ENCODE measurements at regions not wholly inside any gene's neighbourhood (a gene's known extent, or its start where the extent isn't known, plus 50 kb on each side); places are given as distances from the start of the nearest gene placed in this dataset.

DNA sequence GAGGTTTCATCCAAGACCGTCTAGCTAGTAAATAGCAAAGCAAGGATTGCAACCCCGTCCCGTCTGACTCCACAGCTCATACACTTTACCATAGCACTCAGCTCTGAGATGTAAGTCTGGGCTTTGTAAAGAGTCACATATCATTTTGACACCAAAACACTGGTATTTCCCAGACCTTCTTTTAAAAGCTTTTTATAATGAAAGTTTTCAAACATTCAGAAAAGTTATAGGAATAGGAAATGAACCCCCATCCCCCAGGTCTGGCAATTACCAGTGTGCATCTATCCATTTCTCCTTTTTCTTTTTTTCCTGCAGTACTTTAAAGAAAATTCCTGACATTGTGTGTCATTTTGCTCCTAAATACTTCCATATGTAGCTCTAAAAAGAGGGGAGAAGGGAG, 183.6 kb upstream of the CCND2 start:
- H3F3A ChIP-seq (replicated peaks; ENCODE audit: insufficient read depth): no peaks in the 10 kb centered on the region
- no peak for DNase-seq
- no peak overlapping the region for H2AFZ ChIP-seq (ENCODE audit: low read depth)
- H3K4me2 ChIP-seq: no peak overlapping the region
- H3K9ac ChIP-seq: no peak overlapping the region
- WGBS (ENCODE audit: low lambda C conversion rate): 0% methylated on average over 3 of the region's 3 CpGs
- ChIA-PET CTCF (interaction anchor here (1.6 kb wide), 1 partner anchor 52 kb away, joined by 5 read pairs; no protein-coding TSS in a partner anchor), POLR2A (no interaction called here)
- no peak overlapping the region for H3K27ac ChIP-seq (ENCODE audit: low read depth in 2 of 2, low read length in 1 of 2)
- H3K36me3 ChIP-seq (replicated peaks in 1 of 2; ENCODE audit: control insufficient read depth in 1 of 2, insufficient read depth in 2 of 2, low read length in 1 of 2): no peaks in the 10 kb centered on the region
- no peaks in the 10 kb centered on the region for H3K4me1 ChIP-seq (ENCODE audit: control insufficient read depth in 1 of 2, insufficient read depth in 2 of 2, low read depth in 1 of 2, low read length in 1 of 2)
- peaks cover 29% of the 10 kb centered on the region for H3K27me3 ChIP-seq (ENCODE audit: insufficient read depth)
- TF ChIP-seq GABPA (IDR thresholded peaks at IDR 0.05; ENCODE audit: low read depth) (no peak), CHD2 (IDR thresholded peaks at IDR 0.05; ENCODE audit: low read length, partially characterized antibody) (no peak), YY1 (IDR thresholded peaks at IDR 0.05; ENCODE audit: low read depth) (no peak), ELF1 (IDR thresholded peaks at IDR 0.05) (no peak), EP300 (IDR thresholded peaks at IDR 0.05; ENCODE audit: borderline replicate concordance in 1 of 2, low read depth in 1 of 2, low read length in 1 of 2) (no peak), NRF1 (IDR thresholded peaks at IDR 0.05; ENCODE audit: low read depth, low read length) (no peak), TEAD4 (IDR thresholded peaks at IDR 0.05; ENCODE audit: borderline replicate concordance, insufficient read depth) (no peak), POLR2AphosphoS5 (IDR thresholded peaks at IDR 0.05; ENCODE audit: low read depth, low read length) (no peak), SMC3 (IDR thresholded peaks at IDR 0.05; ENCODE audit: low read depth, low read length) (no peak), RCOR1 (IDR thresholded peaks at IDR 0.05; ENCODE audit: low read length) (no peak), NFIC (IDR thresholded peaks at IDR 0.05; ENCODE audit: borderline replicate concordance) (no peak)
- H3K9me2 ChIP-seq: no peaks in the 10 kb centered on the region
- no peak overlapping the region for H3K4me3 ChIP-seq (ENCODE audit: low read depth in 2 of 2, low read length in 1 of 2)
- H3K9me3 ChIP-seq: no peaks in the 10 kb centered on the region
- H4K20me1 ChIP-seq (ENCODE audit: insufficient read depth): no peaks in the 10 kb centered on the region
- H3K79me2 ChIP-seq (ENCODE audit: insufficient read depth): no peaks in the 10 kb centered on the region

DNA sequence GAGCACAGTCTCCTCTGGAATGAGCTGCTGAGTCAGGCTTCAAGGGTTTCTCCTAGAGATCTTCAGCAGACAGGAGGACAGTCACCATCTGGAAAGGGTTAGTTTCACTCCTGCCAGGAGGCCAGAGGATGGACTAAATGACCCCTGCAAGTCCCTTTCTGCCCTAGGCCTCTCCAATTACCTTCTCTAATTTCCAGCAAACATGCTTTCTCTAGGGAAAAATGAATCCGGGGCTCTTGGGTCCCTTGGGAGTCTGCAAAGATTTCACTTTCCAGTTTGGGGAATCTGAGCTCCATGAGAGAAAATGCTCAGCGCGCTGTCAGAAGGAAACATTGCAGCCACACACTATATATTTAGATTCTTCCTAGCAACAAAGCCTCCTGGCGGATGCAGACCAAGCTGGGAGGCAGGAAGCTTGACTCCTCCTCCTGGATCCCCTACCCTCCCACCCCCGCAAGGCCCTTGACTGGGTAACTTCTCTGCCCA, 184.4 kb upstream of the CCND2 start:
- CTCF ChIA-PET: interaction anchor here (1.6 kb wide), 1 partner anchor 51 kb away, joined by 5 read pairs; no protein-coding TSS in a partner anchor
- Histone ChIP-seq H3K27ac (ENCODE audit: low read depth in 2 of 2, low read length in 1 of 2) (no peak overlapping the region), H3K4me3 (ENCODE audit: low read depth in 2 of 2, low read length in 1 of 2) (no peak overlapping the region), H3K4me2 (no peak overlapping the region), H3K9me3 (no peaks in the 10 kb centered on the region), H3K36me3 (replicated peaks in 1 of 2; ENCODE audit: control insufficient read depth in 1 of 2, insufficient read depth in 2 of 2, low read length in 1 of 2) (no peaks in the 10 kb centered on the region), H3K9me2 (no peaks in the 10 kb centered on the region), H4K20me1 (ENCODE audit: insufficient read depth) (no peaks in the 10 kb centered on the region), H3K4me1 (ENCODE audit: control insufficient read depth in 1 of 2, insufficient read depth in 2 of 2, low read depth in 1 of 2, low read length in 1 of 2) (no peaks in the 10 kb centered on the region), H3K27me3 (ENCODE audit: insufficient read depth) (peaks cover 29% of the 10 kb centered on the region), H3F3A (replicated peaks; ENCODE audit: insufficient read depth) (no peaks in the 10 kb centered on the region), H3K79me2 (ENCODE audit: insufficient read depth) (no peaks in the 10 kb centered on the region), H2AFZ (ENCODE audit: low read depth) (no peak overlapping the region), H3K9ac (no peak overlapping the region)
- DNase-seq: no peak
- 17% methylated on average over 5 of the region's 5 CpGs for WGBS (ENCODE audit: low lambda C conversion rate)
- POLR2A ChIA-PET: no interaction called here
- TF ChIP-seq NRF1 (IDR thresholded peaks at IDR 0.05; ENCODE audit: low read depth, low read length) (no peak), FOXM1 (IDR thresholded peaks at IDR 0.05; ENCODE audit: low read depth) (no peak), RFX5 (IDR thresholded peaks at IDR 0.05; ENCODE audit: low read length) (no peak), EZH2phosphoT487 (IDR thresholded peaks at IDR 0.05; ENCODE audit: borderline replicate concordance, low read depth) (no peak), JUND (IDR thresholded peaks at IDR 0.05) (no peak), MXI1 (IDR thresholded peaks at IDR 0.05; ENCODE audit: low read depth, low read length) (no peak), TAF1 (IDR thresholded peaks at IDR 0.05; ENCODE audit: borderline replicate concordance, low read depth, low read length) (no peak), SMC3 (IDR thresholded peaks at IDR 0.05; ENCODE audit: low read depth, low read length) (no peak)
- TF ChIP-seq, protein P1, sequence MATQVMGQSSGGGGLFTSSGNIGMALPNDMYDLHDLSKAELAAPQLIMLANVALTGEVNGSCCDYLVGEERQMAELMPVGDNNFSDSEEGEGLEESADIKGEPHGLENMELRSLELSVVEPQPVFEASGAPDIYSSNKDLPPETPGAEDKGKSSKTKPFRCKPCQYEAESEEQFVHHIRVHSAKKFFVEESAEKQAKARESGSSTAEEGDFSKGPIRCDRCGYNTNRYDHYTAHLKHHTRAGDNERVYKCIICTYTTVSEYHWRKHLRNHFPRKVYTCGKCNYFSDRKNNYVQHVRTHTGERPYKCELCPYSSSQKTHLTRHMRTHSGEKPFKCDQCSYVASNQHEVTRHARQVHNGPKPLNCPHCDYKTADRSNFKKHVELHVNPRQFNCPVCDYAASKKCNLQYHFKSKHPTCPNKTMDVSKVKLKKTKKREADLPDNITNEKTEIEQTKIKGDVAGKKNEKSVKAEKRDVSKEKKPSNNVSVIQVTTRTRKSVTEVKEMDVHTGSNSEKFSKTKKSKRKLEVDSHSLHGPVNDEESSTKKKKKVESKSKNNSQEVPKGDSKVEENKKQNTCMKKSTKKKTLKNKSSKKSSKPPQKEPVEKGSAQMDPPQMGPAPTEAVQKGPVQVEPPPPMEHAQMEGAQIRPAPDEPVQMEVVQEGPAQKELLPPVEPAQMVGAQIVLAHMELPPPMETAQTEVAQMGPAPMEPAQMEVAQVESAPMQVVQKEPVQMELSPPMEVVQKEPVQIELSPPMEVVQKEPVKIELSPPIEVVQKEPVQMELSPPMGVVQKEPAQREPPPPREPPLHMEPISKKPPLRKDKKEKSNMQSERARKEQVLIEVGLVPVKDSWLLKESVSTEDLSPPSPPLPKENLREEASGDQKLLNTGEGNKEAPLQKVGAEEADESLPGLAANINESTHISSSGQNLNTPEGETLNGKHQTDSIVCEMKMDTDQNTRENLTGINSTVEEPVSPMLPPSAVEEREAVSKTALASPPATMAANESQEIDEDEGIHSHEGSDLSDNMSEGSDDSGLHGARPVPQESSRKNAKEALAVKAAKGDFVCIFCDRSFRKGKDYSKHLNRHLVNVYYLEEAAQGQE (IDR thresholded peaks at IDR 0.05; ENCODE audit: low read depth, low read length): no peak
- TF ChIP-seq, protein P2, sequence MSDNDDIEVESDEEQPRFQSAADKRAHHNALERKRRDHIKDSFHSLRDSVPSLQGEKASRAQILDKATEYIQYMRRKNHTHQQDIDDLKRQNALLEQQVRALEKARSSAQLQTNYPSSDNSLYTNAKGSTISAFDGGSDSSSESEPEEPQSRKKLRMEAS (IDR thresholded peaks at IDR 0.05; ENCODE audit: low read depth): no peak
- TF ChIP-seq, protein P3, sequence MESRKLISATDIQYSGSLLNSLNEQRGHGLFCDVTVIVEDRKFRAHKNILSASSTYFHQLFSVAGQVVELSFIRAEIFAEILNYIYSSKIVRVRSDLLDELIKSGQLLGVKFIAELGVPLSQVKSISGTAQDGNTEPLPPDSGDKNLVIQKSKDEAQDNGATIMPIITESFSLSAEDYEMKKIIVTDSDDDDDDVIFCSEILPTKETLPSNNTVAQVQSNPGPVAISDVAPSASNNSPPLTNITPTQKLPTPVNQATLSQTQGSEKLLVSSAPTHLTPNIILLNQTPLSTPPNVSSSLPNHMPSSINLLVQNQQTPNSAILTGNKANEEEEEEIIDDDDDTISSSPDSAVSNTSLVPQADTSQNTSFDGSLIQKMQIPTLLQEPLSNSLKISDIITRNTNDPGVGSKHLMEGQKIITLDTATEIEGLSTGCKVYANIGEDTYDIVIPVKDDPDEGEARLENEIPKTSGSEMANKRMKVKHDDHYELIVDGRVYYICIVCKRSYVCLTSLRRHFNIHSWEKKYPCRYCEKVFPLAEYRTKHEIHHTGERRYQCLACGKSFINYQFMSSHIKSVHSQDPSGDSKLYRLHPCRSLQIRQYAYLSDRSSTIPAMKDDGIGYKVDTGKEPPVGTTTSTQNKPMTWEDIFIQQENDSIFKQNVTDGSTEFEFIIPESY (IDR thresholded peaks at IDR 0.05; ENCODE audit: borderline replicate concordance, low read depth): no peak
- TF ChIP-seq, protein P4, sequence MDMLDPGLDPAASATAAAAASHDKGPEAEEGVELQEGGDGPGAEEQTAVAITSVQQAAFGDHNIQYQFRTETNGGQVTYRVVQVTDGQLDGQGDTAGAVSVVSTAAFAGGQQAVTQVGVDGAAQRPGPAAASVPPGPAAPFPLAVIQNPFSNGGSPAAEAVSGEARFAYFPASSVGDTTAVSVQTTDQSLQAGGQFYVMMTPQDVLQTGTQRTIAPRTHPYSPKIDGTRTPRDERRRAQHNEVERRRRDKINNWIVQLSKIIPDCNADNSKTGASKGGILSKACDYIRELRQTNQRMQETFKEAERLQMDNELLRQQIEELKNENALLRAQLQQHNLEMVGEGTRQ (IDR thresholded peaks at IDR 0.05; ENCODE audit: borderline replicate concordance, low read depth, low read length): no peak
- TF ChIP-seq, protein P5, sequence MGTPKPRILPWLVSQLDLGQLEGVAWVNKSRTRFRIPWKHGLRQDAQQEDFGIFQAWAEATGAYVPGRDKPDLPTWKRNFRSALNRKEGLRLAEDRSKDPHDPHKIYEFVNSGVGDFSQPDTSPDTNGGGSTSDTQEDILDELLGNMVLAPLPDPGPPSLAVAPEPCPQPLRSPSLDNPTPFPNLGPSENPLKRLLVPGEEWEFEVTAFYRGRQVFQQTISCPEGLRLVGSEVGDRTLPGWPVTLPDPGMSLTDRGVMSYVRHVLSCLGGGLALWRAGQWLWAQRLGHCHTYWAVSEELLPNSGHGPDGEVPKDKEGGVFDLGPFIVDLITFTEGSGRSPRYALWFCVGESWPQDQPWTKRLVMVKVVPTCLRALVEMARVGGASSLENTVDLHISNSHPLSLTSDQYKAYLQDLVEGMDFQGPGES (IDR thresholded peaks at IDR 0.05; ENCODE audit: low read depth, low read length): no peak
